ENCODE measurements at regions not wholly inside any gene's neighbourhood (a gene's known extent, or its start where the extent isn't known, plus 50 kb on each side); places are given as distances from the start of the nearest gene placed in this dataset.

DNA sequence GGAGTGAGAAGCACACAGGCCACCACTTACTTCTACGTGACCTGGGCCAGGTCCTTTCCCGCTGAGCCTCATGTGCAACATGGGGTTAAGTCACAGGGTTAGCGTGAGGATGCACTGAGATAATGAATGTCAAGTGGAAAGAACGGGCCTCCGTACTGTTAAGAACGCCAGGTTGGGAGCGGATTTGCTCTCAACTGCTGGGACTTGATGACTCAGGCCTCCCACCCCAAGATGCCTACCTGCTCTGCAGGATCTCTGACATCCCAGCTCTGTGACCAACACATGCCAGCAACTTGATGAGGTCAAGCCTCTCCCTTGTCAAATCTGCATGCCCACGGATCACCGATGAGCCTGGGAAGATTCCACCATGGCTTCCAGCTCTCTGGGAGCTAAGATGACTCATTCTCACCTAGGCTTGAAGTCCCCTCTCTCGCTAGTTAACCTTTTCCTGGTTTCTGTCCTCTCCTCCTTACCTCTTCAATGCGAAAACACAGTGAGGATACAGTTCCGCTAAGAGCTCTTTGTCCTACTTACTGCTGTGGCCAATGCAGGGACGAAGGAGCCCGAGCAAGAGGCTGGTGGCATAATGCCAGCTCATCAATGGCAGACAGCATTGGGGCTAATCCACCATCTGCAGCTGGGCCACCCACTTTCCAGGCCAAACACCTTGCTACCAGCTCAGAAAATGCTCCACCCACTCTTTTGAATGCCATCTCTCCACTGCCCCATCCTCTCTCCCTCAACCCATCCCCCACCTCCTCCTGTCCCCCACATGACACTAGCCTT, 67.6 kb downstream of the PJA1 start:
- TF ChIP-seq, protein P1, sequence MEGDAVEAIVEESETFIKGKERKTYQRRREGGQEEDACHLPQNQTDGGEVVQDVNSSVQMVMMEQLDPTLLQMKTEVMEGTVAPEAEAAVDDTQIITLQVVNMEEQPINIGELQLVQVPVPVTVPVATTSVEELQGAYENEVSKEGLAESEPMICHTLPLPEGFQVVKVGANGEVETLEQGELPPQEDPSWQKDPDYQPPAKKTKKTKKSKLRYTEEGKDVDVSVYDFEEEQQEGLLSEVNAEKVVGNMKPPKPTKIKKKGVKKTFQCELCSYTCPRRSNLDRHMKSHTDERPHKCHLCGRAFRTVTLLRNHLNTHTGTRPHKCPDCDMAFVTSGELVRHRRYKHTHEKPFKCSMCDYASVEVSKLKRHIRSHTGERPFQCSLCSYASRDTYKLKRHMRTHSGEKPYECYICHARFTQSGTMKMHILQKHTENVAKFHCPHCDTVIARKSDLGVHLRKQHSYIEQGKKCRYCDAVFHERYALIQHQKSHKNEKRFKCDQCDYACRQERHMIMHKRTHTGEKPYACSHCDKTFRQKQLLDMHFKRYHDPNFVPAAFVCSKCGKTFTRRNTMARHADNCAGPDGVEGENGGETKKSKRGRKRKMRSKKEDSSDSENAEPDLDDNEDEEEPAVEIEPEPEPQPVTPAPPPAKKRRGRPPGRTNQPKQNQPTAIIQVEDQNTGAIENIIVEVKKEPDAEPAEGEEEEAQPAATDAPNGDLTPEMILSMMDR (IDR thresholded peaks at IDR 0.05), result no peak
- TF ChIP-seq TCF7L2 (IDR thresholded peaks at IDR 0.05; ENCODE audit: low read depth, low read length), result no peak
- no peak for TF ChIP-seq POLR2AphosphoS5 (IDR thresholded peaks at IDR 0.05; ENCODE audit: low read depth, low read length)
- TF ChIP-seq, protein P2, sequence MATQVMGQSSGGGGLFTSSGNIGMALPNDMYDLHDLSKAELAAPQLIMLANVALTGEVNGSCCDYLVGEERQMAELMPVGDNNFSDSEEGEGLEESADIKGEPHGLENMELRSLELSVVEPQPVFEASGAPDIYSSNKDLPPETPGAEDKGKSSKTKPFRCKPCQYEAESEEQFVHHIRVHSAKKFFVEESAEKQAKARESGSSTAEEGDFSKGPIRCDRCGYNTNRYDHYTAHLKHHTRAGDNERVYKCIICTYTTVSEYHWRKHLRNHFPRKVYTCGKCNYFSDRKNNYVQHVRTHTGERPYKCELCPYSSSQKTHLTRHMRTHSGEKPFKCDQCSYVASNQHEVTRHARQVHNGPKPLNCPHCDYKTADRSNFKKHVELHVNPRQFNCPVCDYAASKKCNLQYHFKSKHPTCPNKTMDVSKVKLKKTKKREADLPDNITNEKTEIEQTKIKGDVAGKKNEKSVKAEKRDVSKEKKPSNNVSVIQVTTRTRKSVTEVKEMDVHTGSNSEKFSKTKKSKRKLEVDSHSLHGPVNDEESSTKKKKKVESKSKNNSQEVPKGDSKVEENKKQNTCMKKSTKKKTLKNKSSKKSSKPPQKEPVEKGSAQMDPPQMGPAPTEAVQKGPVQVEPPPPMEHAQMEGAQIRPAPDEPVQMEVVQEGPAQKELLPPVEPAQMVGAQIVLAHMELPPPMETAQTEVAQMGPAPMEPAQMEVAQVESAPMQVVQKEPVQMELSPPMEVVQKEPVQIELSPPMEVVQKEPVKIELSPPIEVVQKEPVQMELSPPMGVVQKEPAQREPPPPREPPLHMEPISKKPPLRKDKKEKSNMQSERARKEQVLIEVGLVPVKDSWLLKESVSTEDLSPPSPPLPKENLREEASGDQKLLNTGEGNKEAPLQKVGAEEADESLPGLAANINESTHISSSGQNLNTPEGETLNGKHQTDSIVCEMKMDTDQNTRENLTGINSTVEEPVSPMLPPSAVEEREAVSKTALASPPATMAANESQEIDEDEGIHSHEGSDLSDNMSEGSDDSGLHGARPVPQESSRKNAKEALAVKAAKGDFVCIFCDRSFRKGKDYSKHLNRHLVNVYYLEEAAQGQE (IDR thresholded peaks at IDR 0.05; ENCODE audit: insufficient read depth in 1 of 2, low read depth in 2 of 2, low read length in 1 of 2), result no peak
- TF ChIP-seq SIN3A (IDR thresholded peaks at IDR 0.05; ENCODE audit: borderline replicate concordance, insufficient read depth, low read depth, low read length), result no peak
